IPS DF 4.7 (cell line): ENCODE measurements at regions not wholly inside any gene's neighbourhood (a gene's known extent, or its start where the extent isn't known, plus 50 kb on each side); places are given as distances from the start of the nearest gene placed in this dataset.

Experiments
- DNase-seq: peaks from one replicate; pipeline ENCODE4 v3.0.0-alpha.2; 2013; ENCODE audit warnings: low spot score; ENCODE audit errors: extremely low read depth

- DNase-seq: no peak
These were observed 241.7 kb upstream of the SPOCK3 start for GRCh38 chr4:167475951-167476350.

- no peak for DNase-seq
These were observed 257.7 kb upstream of the SPOCK3 start for GRCh38 chr4:167492007-167492406.

- no peak for DNase-seq
These were observed 275.3 kb upstream of the SPOCK3 start for GRCh38 chr4:167509551-167509950.

DNA sequence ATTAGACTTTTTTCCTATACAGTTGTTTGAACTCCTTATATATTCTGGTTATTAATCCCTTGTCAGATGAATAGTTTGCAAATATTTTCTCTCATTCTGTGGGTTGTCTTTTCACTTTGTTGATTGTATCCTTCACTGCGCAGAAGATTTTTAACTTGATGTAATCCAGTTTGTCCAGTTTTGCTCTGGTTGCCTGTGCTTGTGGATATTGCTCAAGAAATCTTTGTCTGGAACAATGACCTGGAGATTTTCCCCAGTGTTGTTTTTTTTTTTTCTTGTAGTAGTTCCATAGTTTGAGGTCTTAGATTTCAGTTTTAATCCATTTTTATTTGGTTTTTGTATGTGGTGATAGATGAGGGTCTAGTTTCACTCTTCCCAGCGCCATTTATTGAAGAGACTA is 289.8 kb upstream of the SPOCK3 start:
- DNase-seq: no peak

DNA sequence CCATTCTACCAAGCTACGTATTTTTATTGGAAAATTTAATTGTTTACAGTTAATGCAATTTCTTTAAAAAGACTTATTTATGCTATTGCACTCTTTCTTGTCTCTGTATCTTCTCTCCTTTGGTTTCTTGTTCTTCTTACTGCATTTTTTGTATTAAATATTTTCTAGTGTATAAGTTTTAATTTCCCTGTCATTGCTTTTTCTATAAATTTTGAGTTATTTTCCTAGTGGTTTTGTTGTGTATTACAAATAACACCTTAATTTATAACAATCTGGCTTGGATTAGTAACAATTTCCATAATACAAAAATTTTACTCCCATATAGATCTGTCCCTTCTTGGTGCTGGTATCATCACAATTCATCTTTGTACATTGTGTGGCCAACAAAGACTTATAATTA is 303.5 kb upstream of the SPOCK3 start:
- DNase-seq: no peak

GRCh38 chr4:167541286-167541685 is 307.0 kb upstream of the SPOCK3 start:
- DNase-seq: no peak

DNA sequence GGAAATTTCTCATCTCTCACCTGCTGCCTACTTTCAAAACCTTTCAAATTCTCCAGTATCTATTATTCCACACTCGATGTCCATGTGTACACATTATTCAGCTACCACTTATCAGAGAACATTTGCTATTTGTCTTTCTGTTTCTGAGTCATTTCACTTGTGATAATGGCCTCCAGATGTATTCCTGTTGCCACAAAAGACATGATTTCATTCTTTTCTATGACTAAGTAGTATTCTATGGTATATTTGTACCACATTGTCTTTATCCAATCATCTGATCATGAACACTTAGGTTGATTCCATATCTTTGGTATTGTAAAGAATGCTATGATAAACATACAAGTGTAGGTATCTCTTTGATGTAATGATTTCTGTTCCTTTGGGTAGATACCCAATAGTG is 310.1 kb upstream of the SPOCK3 start:
- no peak for DNase-seq

GRCh38 chr4:167550021-167550420 is 315.7 kb upstream of the SPOCK3 start:
- no peak for DNase-seq

- DNase-seq: no peak
These were observed 321.2 kb upstream of the SPOCK3 start for GRCh38 chr4:167555338-167556022.

GRCh38 chr4:167578906-167579305 is 344.6 kb upstream of the SPOCK3 start:
- peak; percentile 2 for DNase-seq

DNA sequence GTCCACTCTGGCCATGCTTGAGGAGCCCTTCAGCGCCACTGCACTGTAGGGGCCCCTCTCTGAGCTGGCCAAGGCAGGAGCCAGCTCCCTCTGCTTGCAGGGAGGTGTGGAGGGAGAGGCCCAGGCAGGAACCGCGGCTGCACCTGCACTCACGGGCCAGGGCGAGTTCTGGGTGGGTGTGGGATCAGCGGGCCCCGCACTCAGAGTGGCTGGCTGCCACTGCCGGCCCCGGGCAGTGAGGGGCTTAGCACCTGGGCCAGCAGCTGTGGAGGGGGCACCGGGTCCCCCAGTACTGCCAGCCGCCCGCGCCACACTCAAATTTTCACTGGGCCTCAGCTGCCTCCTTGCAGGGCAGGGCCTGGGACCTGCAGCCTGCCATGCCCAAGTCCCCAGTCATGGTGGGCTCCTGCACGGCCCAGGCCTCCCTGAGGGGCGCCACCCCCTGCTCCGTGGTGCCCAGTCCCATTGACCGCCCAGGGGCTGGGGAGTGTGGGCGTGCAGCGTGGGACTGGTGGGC is 347.2 kb upstream of the SPOCK3 start:
- DNase-seq: no peak

DNA sequence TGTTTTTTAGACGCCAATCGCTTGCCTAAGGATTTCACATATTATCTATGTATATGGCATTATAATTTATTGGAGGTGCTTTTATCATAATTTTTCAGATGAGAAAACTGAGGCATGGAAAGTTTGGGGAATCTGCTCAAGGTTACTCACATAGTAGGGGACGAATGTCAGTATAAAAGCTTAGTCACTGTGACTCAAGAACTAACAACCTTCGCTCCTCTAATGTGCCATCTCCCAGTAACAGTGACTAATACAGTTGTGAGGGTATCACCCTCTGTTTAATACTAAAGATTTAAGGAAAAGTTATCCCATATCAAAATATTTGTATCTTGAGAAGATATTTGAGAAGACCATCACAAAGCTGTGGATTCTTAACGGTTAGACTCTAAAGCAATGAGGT is 353.1 kb upstream of the SPOCK3 start:
- DNase-seq: no peak

DNA sequence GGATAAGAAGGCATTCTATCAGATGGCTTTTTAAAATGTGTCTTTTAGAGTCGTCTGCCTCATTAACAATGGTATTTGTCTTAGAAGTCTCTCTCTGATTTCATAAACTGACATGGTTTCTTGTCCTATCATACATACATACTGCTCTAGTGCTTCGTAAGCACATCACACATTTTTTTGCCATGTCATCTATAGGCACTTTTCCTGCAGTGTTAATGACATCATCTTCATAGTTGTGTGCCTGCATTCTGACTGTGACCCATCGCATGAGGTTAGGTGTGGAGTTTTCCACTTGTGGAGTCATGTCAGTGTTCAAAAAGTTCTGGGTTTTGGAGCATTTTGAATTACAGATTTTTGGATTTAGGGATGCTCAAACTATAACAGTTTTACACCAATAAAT is 361.6 kb upstream of the SPOCK3 start:
- DNase-seq: no peak

DNA sequence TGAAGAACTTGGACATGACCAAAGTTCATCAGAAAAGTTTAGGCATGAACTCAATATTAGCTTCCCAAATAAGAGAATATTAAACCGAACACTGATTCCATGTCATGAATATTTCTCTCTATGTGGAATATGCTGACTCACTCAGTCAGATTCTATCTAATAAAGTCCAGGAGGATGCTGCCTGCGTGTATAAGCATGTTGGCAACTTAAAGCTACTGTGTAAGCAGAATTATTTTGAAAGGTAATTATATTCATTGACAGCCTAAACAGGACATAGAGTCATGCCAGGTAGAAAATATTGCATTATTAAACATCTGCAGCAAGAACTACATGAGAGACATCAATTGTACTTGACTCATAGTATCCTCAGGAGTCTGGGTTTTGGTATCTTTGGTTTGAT is 367.9 kb upstream of the SPOCK3 start:
- DNase-seq: no peak

GRCh38 chr4:167606551-167606950 is 372.3 kb upstream of the SPOCK3 start:
- no peak for DNase-seq

DNA sequence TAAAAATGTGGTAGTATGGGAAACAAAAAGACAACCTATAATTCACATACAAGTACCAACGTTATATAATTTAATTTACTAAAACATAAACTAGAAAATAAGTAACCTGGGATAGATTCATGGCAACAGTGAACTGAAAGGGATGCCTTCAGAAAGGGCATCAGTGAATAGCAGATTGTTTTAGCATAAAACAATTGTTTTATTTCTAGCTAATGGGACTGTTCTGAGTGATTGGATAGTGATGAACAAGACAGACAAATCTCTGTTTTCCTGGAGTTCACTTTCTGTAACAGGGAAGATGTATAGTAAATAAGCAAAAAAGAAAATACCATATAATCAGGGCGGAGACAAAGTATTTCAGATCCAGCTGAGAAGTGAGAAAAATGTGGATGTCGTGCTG is 379.1 kb upstream of the SPOCK3 start:
- DNase-seq: no peak

- no peak for DNase-seq
These were observed 380.6 kb upstream of the SPOCK3 start for GRCh38 chr4:167614866-167615265.

- DNase-seq: no peak
These were observed 382.2 kb upstream of the SPOCK3 start for GRCh38 chr4:167616476-167616875.

DNA sequence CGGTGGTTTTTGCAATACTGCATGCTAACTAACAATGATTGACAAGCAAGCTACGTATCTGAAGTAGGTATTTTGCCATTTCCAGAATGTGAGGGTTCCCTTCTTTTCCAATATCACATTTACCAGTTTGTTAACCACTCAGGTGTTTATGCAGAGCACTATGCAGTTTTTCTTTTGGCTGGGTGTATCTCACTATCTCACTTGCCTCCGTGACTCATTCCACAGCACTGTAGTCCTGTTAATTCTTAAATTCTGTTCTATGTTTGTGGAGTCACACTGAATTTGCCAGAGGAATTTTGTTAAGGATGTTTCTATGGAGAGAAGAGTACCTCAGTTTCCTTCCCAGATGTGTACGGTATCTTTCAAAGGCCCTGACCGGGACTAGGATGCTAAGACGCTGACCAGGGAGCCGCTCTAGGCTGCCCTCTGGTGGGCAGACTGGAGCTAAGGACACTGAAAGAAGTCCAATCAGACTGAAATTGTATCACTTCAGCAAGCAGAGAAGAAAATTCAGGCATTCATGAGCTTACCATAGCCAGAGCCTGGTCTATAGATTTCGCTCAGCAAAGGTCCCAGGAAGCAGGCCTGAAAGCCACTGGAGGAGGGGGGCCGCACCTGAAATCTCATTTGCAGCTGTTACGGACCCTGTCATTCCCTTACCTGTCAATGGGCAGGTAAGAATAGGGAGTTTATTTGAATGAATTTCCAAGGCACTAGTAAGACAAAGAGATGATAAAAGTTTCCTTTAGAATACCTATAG is 388.4 kb upstream of the SPOCK3 start:
- DNase-seq: peak; percentile 30

- no peak for DNase-seq
These were observed 388.9 kb upstream of the SPOCK3 start for GRCh38 chr4:167623241-167623572.

DNA sequence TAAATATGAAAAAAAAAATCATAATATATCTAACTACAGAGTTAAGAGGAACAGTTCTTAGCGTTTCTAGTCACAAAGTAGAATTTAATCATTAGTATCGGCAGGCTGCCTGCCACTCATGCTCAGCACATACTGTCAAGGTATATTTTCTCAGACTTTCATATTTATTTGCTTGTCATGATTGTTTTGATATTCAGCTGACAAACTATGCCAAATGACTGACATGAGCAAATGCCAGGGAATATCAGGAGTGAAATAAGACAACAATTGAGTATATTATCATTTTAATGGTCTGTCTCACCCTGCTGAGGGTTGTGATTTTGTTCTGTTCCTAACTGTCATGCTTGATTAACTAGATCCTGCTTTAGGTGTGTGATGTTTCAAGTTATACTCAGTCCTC is 395.0 kb upstream of the SPOCK3 start:
- DNase-seq: no peak

DNA sequence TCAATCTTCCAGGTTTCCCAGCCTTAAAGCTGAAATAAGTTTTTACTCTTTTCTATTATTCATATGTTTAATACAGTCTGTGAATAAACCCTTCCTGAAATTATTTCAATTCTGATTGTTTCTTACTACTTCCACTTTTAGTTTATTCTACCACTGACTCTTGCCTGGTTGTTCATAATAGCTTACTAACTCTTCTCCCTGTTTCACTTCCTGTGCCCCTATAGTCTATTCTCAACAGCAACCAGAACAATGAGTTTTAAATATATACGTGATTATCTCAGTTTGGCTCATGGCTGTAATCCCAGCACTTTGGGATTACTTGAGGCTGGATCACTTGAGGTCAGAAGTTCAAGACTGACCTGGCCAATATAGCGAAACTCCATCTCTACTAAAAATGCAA is 408.0 kb upstream of the SPOCK3 start:
- no peak for DNase-seq

DNA sequence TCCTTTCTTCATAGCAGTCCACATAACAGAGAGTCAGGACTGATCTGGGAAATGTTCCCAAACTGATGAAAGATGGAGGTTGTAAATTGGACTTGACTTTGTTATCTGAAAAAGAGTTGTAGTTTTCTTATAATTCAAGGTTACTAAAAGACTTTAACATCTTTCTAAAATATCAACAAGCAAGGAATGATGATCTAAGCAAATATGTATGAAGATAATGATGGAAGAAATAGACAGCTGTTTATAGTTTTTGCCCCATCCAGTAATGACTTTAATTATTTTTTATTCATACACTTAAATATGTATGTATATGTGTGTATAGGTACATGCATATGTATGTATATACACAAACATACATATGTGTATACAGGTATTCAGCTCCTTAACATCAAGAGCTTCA is 411.1 kb upstream of the SPOCK3 start:
- DNase-seq: no peak
